CD1c-positive myeloid dendritic cell (primary cell): ENCODE measurements at regions not wholly inside any gene's neighbourhood (a gene's known extent, or its start where the extent isn't known, plus 50 kb on each side); places are given as distances from the start of the nearest gene placed in this dataset.

Experiments
- DNase-seq: peaks from one replicate; pipeline ENCODE4 v3.0.0-alpha.2; 2016; ENCODE audit errors: extremely low spot score

DNA sequence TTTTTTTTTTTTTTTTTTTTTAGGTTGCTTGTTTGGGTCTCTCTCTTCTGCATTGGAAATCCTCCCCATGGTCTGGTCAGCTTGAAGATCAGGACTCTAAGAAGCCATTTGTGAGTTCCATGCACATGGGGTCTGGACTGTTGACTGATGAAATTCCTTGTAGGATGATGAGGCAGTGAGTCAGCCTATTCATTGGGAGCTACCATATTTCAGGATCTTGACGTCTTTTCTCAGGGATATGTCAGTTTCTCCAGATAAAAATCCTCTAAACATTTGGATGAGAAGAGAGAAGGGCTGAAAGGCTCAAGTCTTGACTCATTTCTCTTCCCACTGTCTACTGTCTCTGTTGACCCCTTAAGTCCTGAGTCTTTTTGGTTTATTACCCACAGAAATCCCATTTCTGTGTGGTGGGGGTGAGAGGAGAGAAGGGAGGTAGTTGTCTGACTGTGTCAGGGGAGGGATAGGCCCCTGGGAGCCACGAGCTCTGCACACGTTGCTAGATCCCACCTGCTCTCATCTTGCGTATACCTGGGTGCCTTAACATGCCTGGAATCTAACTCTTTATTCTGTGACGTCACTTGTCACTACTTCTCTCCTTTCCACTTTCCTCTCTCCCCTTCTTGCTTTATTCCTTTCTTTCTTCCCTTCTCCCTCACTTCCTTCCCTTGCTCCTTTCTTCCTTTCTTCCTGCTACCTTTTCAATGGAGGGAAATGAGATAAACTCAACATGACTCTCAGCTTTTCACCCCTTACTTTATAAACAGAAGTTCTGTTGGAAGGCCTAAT is 333.1 kb upstream of the XYLT1 start:
- DNase-seq = no peak

DNA sequence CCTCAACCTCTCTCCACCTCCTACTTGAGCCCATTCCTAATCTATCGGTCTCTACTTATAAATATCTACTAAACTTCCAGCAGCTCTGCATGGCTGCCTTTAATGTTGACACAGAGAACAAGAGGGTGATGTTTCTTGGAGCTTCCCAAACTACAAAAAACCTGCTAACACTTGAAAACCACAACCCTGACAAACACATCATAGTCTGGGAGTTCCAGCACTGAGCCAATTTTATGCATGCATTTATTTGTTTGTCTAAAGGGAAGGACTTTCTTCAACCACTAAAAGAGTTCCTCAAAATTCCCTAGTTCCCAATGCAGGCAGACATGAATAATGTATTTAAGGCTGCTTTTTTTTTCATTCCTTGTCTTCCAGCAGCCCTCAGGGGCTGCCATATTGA is 331.8 kb upstream of the XYLT1 start:
- DNase-seq = no peak

- no peak for DNase-seq
Measured at GRCh38 chr16:17801068-17801467, 330.3 kb upstream of the XYLT1 start.

DNA sequence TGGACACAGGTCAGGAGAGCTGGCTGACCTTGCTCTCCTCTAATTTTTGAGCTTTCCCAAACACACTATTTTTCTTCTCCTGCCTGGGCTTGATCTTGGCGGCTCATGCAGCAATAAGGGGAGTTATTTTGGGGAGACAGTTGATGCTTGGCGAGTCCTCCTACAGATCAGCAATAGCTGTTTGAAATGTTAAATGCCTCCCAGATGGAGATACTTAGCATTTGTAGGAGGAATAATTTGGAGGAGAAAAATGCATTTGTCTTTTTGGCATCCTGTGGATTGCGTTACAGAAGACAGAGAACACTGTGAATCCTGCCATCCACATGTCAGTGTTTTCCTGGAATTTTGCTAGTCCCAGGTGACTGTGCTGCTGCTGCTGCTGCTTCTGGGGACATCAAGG is 328.0 kb upstream of the XYLT1 start:
- no peak for DNase-seq

- no peak for DNase-seq
Measured at GRCh38 chr16:17793354-17793753, 322.6 kb upstream of the XYLT1 start.

- DNase-seq = no peak
Measured at GRCh38 chr16:17784073-17784472, 313.3 kb upstream of the XYLT1 start.

DNA sequence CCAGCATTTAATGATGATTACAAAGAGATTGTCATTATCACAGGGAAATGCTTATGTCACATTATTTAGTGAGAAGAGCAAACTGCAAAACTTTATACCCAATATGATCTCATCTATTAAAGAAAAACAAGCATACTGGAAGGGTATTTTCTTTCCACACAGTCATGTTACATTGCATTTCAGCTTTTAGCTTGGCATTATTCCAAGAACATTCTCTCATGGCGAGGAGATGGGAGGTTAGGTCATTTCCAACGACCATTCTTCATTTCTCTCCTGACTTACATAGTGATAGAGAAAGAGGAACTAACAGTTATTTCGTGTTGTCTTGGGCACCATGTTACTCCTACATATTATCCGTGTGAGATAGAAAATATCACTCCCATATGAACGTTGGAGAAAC is 309.4 kb upstream of the XYLT1 start:
- DNase-seq = no peak

DNA sequence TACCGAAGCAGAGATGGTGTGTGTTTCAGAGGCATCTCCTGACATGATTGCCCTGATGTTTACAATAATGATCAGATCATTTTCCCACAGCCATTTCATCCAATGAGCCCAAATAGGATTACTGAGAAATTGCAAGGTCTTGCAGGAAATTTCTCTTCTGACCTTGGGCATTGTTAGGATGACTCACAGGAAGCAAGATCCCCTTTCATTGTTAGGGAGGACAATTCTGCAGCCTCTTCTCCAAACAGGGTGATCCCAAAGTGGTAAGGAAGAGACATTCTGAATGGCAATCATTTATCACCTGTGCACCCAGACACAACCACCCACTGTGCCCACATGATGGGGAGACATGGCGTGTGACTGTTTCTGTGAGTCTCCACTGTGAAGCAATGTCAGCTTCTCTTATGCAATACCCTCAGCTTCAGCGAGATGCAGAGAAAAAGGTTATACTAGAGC is 306.7 kb upstream of the XYLT1 start:
- DNase-seq = no peak

GRCh38 chr16:17776888-17777287 is 306.1 kb upstream of the XYLT1 start:
- DNase-seq = no peak

DNA sequence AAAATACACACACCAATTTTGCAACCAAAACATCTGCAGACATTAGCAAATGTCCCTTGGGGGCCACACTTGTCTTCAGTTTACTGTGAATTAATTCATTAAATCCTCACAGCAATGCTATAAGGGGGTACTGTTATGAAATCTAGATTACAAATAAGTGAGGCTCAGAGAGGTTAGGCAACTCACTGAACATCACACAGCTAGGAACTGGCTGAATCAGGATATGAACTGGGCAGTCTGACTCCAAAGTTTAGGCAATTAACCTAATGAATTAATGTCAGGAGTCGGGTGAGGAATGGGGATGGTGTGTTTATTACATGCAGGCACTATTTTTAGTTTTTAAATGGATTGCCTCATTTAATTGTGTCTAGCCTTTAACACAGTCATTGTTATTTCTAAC is 305.7 kb upstream of the XYLT1 start:
- no peak for DNase-seq

DNA sequence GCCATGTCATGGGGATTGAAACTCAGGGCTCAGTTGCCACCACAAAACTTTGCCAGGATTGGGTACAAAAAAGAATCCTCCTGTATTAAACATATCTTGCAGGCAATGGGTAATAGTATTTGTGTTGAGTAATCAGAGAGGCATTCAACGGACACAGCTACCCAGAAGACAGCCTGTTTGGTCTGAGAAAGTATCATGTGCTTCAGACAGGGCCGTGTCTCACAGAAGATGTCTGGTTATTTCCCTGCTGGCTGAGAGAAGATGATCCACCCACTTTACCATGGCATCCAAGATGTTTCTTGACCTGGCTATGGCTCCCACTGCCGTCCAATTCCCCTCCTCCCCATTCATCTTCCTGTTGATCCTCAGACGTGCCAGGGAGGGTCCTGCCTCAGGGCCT is 304.3 kb upstream of the XYLT1 start:
- DNase-seq = no peak

DNA sequence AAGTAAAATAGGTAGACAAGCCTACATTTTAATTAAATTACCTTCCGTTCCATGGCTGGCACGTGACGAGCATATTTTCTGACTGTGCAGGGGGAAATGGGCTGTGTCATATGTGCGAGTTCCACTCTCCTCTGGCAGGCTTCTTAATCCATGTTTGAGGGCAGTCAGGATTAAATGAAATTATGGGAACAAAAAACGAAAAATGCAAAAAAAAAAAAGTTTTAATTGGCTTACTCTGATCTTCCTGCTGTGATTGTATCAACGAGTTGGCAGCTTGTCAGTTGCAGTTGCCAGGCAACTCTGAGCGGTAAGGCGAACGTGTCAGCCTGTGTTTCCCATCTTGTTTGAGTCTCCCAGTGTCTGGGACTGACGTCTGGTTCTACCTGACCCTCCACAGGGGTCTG is 302.9 kb upstream of the XYLT1 start:
- DNase-seq = no peak

DNA sequence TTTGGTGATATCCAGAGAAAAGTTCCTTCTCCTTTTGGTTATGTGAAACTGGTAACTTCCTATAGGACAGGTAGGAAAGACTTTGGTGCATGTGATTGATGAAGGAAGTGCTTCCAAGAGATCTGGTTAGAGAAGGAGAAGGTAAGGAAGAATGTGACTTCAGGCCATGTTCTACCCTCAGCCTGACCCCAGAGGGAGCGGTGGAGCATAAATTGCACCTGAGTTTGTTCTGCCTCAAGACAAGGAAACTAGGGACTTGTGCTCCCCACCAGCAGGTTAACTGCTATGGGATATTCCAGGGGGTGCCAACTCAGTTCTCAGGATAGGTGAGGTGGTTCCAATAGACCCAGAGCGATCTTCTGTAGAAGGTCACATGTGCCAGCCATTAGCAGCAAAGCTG is 299.3 kb upstream of the XYLT1 start:
- no peak for DNase-seq

GRCh38 chr16:17769065-17769464 is 298.3 kb upstream of the XYLT1 start:
- DNase-seq = no peak

DNA sequence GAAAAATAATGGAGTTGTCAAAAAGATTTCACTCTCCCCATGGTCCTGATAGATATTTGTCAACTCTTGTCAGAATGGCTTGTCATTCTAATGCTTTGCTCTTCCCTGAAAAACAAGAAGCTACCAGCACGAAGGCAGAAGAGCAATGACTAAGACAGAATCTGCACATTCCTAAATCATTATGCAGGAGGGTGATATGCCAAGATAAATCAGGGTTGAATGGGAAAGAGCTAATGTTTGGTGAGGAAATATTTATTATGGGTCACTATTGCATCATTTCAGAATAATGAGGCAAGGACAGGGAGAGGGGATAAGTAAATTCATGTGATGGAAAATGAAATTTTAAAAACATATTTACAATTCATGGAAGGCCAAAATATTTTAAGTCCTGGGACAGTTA is 297.5 kb upstream of the XYLT1 start:
- DNase-seq = no peak

- no peak for DNase-seq
Measured at GRCh38 chr16:17766012-17766411, 295.3 kb upstream of the XYLT1 start.

DNA sequence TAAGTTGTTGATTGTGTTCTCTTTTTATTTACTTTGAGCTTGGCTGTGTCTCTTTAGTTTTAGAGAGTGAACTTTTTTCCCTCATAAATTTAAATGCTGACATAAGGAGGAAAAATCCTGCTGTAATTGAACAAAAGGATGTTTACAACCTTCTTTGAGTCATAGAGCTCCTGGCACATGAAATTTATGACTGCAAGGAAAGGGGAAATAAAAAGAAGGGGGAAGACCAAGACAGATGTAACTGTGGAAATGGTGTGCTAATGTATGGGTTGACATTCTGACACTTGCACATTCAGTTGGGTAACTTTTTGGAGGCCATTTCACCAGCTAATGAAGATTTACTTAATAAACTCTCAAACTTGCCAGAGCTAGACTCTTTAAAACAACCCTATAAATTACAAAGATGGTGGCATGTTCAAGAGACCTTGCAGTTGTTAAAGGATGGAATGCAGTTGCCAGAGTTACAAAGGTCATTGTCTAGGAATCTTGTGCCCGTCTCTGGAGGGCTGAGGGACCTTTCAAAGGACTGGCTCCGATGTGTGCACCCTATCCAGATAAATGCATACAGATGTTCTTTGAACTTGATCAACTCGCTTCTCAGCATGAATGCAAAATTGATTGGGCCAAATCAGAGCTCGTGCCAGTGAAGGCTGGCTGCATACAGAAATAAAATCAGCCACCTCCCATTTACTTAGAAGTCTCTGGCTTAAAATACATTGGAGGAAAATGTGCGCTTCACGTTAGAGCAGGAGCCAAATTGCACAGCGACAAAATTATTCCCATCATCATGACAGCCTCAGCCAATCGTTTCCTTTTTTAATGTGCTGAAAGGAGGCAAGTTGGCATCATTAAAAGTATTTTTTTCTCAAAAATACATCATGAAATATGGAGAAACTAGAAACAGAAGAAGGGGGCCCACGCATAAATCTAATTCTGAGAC is 289.0 kb upstream of the XYLT1 start:
- DNase-seq = no peak

GRCh38 chr16:17757808-17758207 is 287.0 kb upstream of the XYLT1 start:
- DNase-seq = no peak

DNA sequence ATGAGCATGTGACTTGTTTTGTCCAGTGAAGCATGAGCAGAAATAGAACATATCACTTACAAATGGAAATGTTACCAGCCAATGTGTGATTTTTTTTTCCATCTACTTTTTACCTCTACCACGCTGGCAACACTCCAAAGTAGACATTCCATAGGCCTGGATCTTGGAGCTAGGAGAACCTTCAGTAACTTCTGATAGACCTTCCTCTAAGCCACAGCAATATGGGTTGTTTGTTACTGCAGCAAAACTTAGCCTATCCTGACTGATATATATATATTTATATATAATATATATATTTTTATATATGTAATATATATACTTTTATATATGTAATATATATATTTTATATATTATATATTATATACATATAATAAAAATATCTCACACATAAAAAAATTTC is 284.4 kb upstream of the XYLT1 start:
- DNase-seq = no peak

GRCh38 chr16:17753434-17753833 is 282.7 kb upstream of the XYLT1 start:
- DNase-seq = no peak

- no peak for DNase-seq
Measured at GRCh38 chr16:17749706-17750105, 278.9 kb upstream of the XYLT1 start.

GRCh38 chr16:17748044-17748719 is 277.4 kb upstream of the XYLT1 start:
- DNase-seq = no peak
